H1 (cell line): ENCODE measurements at regions not wholly inside any gene's neighbourhood (a gene's known extent, or its start where the extent isn't known, plus 50 kb on each side); places are given as distances from the start of the nearest gene placed in this dataset.

Experiments used
- CTCF ChIA-PET: fragments of 300-600 bp; sonication (Branson Sonifier 250); formaldehyde crosslinking; loops from one replicate; lab custom pipeline; 2021; ENCODE audit not compliant: partially characterized antibody; lab: Charles Lee
- POLR2A ChIA-PET: fragments of 300-600 bp; sonication (Branson Sonifier 250); formaldehyde crosslinking; loops from one replicate; lab custom pipeline; 2021; ENCODE audit warnings: inconsistent platforms; ENCODE audit not compliant: partially characterized antibody; lab: Charles Lee
- DNase-seq, 2 experiments: peaks; one replicate each; pipeline versions ENCODE4 v3.0.0 to v3.0.0-alpha.2; 2010 to 2022; ENCODE audit warnings: low spot score in 2 of 2, low read depth in 1 of 2, mixed read lengths in 1 of 2
- FAIRE-seq: peaks from 2 replicates; lab custom pipeline; 2011; peaks lifted over from hg19 to GRCh38; lab: Jason Lieb, UNC
- H2AFZ ChIP-seq: 2 replicates; pipeline ENCODE4 v1.8.1; 2012; ENCODE audit warnings: low read length, inconsistent platforms
- H2AK5ac ChIP-seq: 2 replicates; pipeline ENCODE4 v1.6.1; 2013; ENCODE audit warnings: low read depth, low read length
- H2BK120ac ChIP-seq: replicated peaks from 2 replicates; pipeline ENCODE3; 2013; ENCODE audit warnings: low read depth, low read length, inconsistent platforms
- H2BK12ac ChIP-seq: 2 replicates; pipeline ENCODE4 v1.6.1; 2013; ENCODE audit warnings: low read depth, low read length
- H2BK15ac ChIP-seq: 2 replicates; pipeline ENCODE4 v1.6.1; 2013; ENCODE audit warnings: low read length
- H2BK20ac ChIP-seq: 2 replicates; pipeline ENCODE4 v1.6.1; 2013; ENCODE audit warnings: low read length
- H2BK5ac ChIP-seq: 2 replicates; pipeline ENCODE4 v1.6.1; 2013; ENCODE audit warnings: low read depth, low read length
- H3K14ac ChIP-seq: 2 replicates; pipeline ENCODE4 v1.6.1; 2013; ENCODE audit warnings: inconsistent platforms; ENCODE audit not compliant: insufficient read length
- H3K18ac ChIP-seq: 2 replicates; pipeline ENCODE4 v1.6.1; 2013; ENCODE audit warnings: low read length; ENCODE audit errors: extremely low read depth
- H3K23ac ChIP-seq: 2 replicates; pipeline ENCODE4 v1.6.1; 2013; ENCODE audit warnings: inconsistent platforms; ENCODE audit not compliant: insufficient read length
- H3K23me2 ChIP-seq: 2 replicates; pipeline ENCODE4 v1.6.1; 2013; ENCODE audit warnings: low read depth, low read length
- H3K27ac ChIP-seq: 2 replicates; pipeline ENCODE4 v1.6.1; 2011; ENCODE audit warnings: low read depth, low read length, inconsistent platforms
- H3K27me3 ChIP-seq, 4 experiments: replicated peaks in 1 of 4; 1 replicate in 1 of 4; 2 replicates in 3 of 4; pipeline versions ENCODE4 v1.6.1 to v1.8.1; 2011 to 2013; ENCODE audit warnings: low read length in 3 of 4, mild to moderate bottlenecking in 3 of 4, inconsistent platforms in 2 of 4, mixed read lengths in 2 of 4, moderate library complexity in 1 of 4; ENCODE audit not compliant: control insufficient read depth in 3 of 4, insufficient read depth in 3 of 4; ENCODE audit errors: extremely low read depth in 1 of 4
- H3K36me3 ChIP-seq, 4 experiments: 2 replicates each; pipeline versions ENCODE4 v1.6.1 to v1.8.1; 2011 to 2013; ENCODE audit warnings: mild to moderate bottlenecking in 4 of 4, low read length in 3 of 4, moderate library complexity in 2 of 4, control low read depth in 1 of 4, inconsistent platforms in 1 of 4; ENCODE audit not compliant: insufficient read depth in 4 of 4, control insufficient read depth in 2 of 4
- H3K4ac ChIP-seq: replicated peaks from 2 replicates; pipeline ENCODE3; 2013; ENCODE audit warnings: low read length, low read depth, mixed read lengths, inconsistent platforms; ENCODE audit not compliant: insufficient read length
- H3K4me1 ChIP-seq, 4 experiments: replicated peaks in 1 of 4; 1 replicate in 1 of 4; 2 replicates in 3 of 4; pipeline versions ENCODE4 v1.6.1 to v1.8.1; 2011 to 2013; ENCODE audit warnings: low read length in 3 of 4, inconsistent platforms in 2 of 4, mixed read lengths in 1 of 4; ENCODE audit not compliant: insufficient read depth in 4 of 4, control insufficient read depth in 3 of 4
- H3K4me2 ChIP-seq, 2 experiments: 2 replicates each; pipeline versions ENCODE4 v1.6.1 to v1.8.1; 2011 to 2013; ENCODE audit warnings: low read depth in 2 of 2, low read length in 2 of 2, control low read depth in 1 of 2, inconsistent platforms in 1 of 2, mild to moderate bottlenecking in 1 of 2; ENCODE audit not compliant: insufficient read depth in 1 of 2
- H3K4me3 ChIP-seq, 4 experiments: fragments of 200-600, 300-600 bp in 1 of 4; sonication (generic), shearing (Covaris generic), sonication (Bioruptor Twin) in 1 of 4; 2 replicates each; pipeline versions ENCODE4 v1.5.1 to v1.8.1; 2011 to 2016; ENCODE audit warnings: low read length in 4 of 4, low read depth in 3 of 4, control low read depth in 2 of 4, inconsistent platforms in 2 of 4, mild to moderate bottlenecking in 2 of 4, mixed read lengths in 1 of 4, moderate library complexity in 1 of 4; ENCODE audit not compliant: insufficient read depth in 2 of 4; ENCODE audit errors: extremely low read depth in 1 of 4
- H3K56ac ChIP-seq: replicated peaks from 2 replicates; pipeline ENCODE3; 2013; ENCODE audit warnings: low read depth, mild to moderate bottlenecking, mixed read lengths, low read length, inconsistent platforms; ENCODE audit not compliant: insufficient read length
- H3K79me1 ChIP-seq: 2 replicates; pipeline ENCODE4 v1.6.1; 2013; ENCODE audit warnings: low read depth, low read length, control low read depth
- H3K79me2 ChIP-seq, 2 experiments: 2 replicates each; pipeline versions ENCODE4 v1.6.1 to v1.8.1; 2012 to 2013; ENCODE audit warnings: low read length in 2 of 2, mild to moderate bottlenecking in 2 of 2, inconsistent platforms in 1 of 2; ENCODE audit not compliant: insufficient read depth in 2 of 2, control insufficient read depth in 1 of 2
- H3K9ac ChIP-seq, 4 experiments: replicated peaks in 1 of 4; 1 replicate in 1 of 4; 2 replicates in 3 of 4; pipeline versions ENCODE4 v1.6.1 to v1.8.1; 2011 to 2013; ENCODE audit warnings: low read depth in 3 of 4, low read length in 3 of 4, control low read depth in 2 of 4, mild to moderate bottlenecking in 2 of 4, moderate library complexity in 2 of 4, inconsistent platforms in 1 of 4; ENCODE audit errors: extremely low read depth in 1 of 4
- H3K9me3 ChIP-seq, 2 experiments: 2 replicates each; pipeline versions ENCODE4 v1.6.1 to v1.8.1; 2012 to 2013; ENCODE audit warnings: mild to moderate bottlenecking in 2 of 2, moderate library complexity in 2 of 2, control low read depth in 1 of 2, inconsistent platforms in 1 of 2, low read depth in 1 of 2, low read length in 1 of 2, mixed read lengths in 1 of 2; ENCODE audit not compliant: insufficient read depth in 2 of 2
- H4K20me1 ChIP-seq, 2 experiments: replicated peaks in 1 of 2; 2 replicates each; pipeline versions ENCODE3 to v1.8.1; 2011 to 2013; ENCODE audit warnings: inconsistent platforms in 2 of 2, low read length in 2 of 2, mild to moderate bottlenecking in 1 of 2; ENCODE audit not compliant: insufficient read depth in 2 of 2, control insufficient read depth in 1 of 2
- H4K5ac ChIP-seq: 2 replicates; pipeline ENCODE4 v1.6.1; 2013; ENCODE audit warnings: low read length, low read depth, mixed read lengths, inconsistent platforms; ENCODE audit not compliant: insufficient read length
- H4K8ac ChIP-seq: 2 replicates; pipeline ENCODE4 v1.8.0; 2013; ENCODE audit warnings: mild to moderate bottlenecking, moderate library complexity, low read length, inconsistent platforms; ENCODE audit not compliant: insufficient read depth; ENCODE audit errors: extremely low read depth
- H4K91ac ChIP-seq: replicated peaks from 2 replicates; pipeline ENCODE3; 2013; ENCODE audit warnings: low read length, mixed read lengths, inconsistent platforms; ENCODE audit not compliant: insufficient read length
- ASH2L ChIP-seq: fragments of 200-600, 300-600 bp; sonication (generic); IDR thresholded peaks from one replicate; pipeline ENCODE4 v1.7.1; 2017; ENCODE audit warnings: low read length
- BACH1 ChIP-seq: IDR thresholded peaks from 2 replicates; pipeline ENCODE4 v1.6.1; 2012; ENCODE audit warnings: low read length, improper control_type of control experiment
- CBX5 ChIP-seq: fragments of 300-800, 300-1000 bp; sonication (generic); IDR thresholded peaks from 2 replicates; pipeline ENCODE4 v1.7.1; 2016; ENCODE audit warnings: antibody characterized with exemption, low read length, low read depth
- CEBPB ChIP-seq: IDR thresholded peaks from 2 replicates; pipeline ENCODE4 v1.6.1; 2012; ENCODE audit warnings: low read depth, low read length
- CREB1 ChIP-seq: IDR thresholded peaks from 2 replicates; pipeline ENCODE4 v1.6.1; 2012; ENCODE audit warnings: inconsistent platforms
- FOSL1 ChIP-seq: IDR thresholded peaks from 2 replicates; pipeline ENCODE4 v1.6.1; 2011; ENCODE audit warnings: mild to moderate bottlenecking, low read depth, low read length, moderate library complexity; ENCODE audit not compliant: insufficient read depth
- GABPA ChIP-seq: IDR thresholded peaks from 2 replicates; pipeline ENCODE4 v1.6.1; 2011; ENCODE audit warnings: mild to moderate bottlenecking, low read length, moderate library complexity, borderline replicate concordance; ENCODE audit not compliant: insufficient read depth
- HDAC2 ChIP-seq, 2 experiments: fragments of 300-600 bp in 1 of 2; sonication (generic) in 1 of 2; IDR thresholded peaks; 2 replicates each; pipeline ENCODE4 v1.6.1; 2011 to 2012; ENCODE audit warnings: low read depth in 2 of 2, low read length in 2 of 2, mild to moderate bottlenecking in 2 of 2, moderate library complexity in 2 of 2, borderline replicate concordance in 1 of 2, inconsistent platforms in 1 of 2
- NANOG ChIP-seq: IDR thresholded peaks from 2 replicates; pipeline ENCODE4 v1.6.1; 2011; ENCODE audit warnings: low read length, low read depth, mild to moderate bottlenecking, inconsistent platforms; ENCODE audit not compliant: insufficient read depth, poor library complexity, severe bottlenecking
- RNF2 ChIP-seq: fragments of 200-900, 300-1000 bp; sonication (generic); IDR thresholded peaks from 2 replicates; pipeline ENCODE4 v1.7.1; 2016; ENCODE audit warnings: borderline replicate concordance, low read depth, mild to moderate bottlenecking, antibody characterized with exemption, low read length; ENCODE audit not compliant: poor library complexity, severe bottlenecking; ENCODE audit errors: missing control alignments
- SAP30 ChIP-seq: fragments of 300-600 bp; sonication (generic); IDR thresholded peaks from 2 replicates; pipeline ENCODE4 v1.7.1; 2012; ENCODE audit warnings: low read length, moderate library complexity, mild to moderate bottlenecking, inconsistent platforms; ENCODE audit not compliant: insufficient read depth, insufficient replicate concordance
- SIRT6 ChIP-seq: IDR thresholded peaks from one replicate; pipeline ENCODE4 v1.7.1; 2012; ENCODE audit warnings: low read length, inconsistent platforms
- WGBS, 2 experiments: shearing (Covaris generic) in 1 of 2; methylation state at CpG; one replicate each; pipeline versions ENCODE4 v1.1.6 to v1.1.7; 2013 to 2015; ENCODE audit warnings: low lambda C conversion rate in 2 of 2, mixed read lengths in 2 of 2, inconsistent platforms in 1 of 2, low coverage in 1 of 2, missing lambda C conversion rate in 1 of 2; ENCODE audit not compliant: insufficient replicate concordance in 2 of 2, insufficient coverage in 1 of 2, insufficient read length in 1 of 2; ENCODE audit errors: extremely low coverage in 1 of 2, missing lambda C conversion rate in 1 of 2; 5-methylcytosine and 5-hydroxymethylcytosine counted together
- TF ChIP-seq, protein P1 (sequence below): IDR thresholded peaks from 2 replicates; pipeline ENCODE4 v1.6.1; 2011; ENCODE audit warnings: low read depth, mild to moderate bottlenecking, low read length; ENCODE audit not compliant: insufficient read depth

DNA sequence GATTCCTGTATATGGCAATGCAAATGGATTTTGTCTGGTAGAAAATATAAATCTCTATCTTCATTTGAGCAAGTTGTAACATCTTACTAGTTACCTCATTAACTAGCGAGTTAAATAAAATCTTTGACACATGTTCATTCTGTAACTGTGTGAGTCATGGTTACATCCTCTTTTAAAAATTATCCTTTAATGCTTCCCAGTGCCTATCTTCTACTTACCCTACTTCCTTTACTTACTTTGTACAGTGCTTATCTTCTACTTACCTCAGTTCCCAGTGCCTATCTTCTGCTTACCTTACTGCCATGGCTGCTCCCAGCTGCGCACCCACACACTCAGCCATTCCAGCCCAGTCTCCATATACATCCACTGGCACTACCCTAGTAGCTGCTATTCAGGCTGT is 71.9 kb upstream of the GOLGA8B start:
- DNase-seq (no peak), FAIRE-seq (no peak)
- 94% methylated on average over 2 of the region's 2 CpGs; no CpG with 5 or more reads in 1 of the 2 experiments for WGBS, 2 experiments
- no peak overlapping the region for H3K4ac ChIP-seq
- no peak overlapping the region for H4K91ac ChIP-seq
- H2BK15ac ChIP-seq: no peak overlapping the region
- H3K23me2 ChIP-seq: 0 out of 2 replicates have a peak, but pooled peaks cover 3% of the 10 kb centered on the region
- no peaks in the 10 kb centered on the region; a peak in 1 of 4 replicates for H3K9me3 ChIP-seq
- H2AFZ ChIP-seq: no peak overlapping the region
- no peak overlapping the region for H4K8ac ChIP-seq
- H3K4me3 ChIP-seq: no peak overlapping the region
- no peak overlapping the region for H3K18ac ChIP-seq
- H3K14ac ChIP-seq: no peak overlapping the region
- no peaks in the 10 kb centered on the region for H3K79me2 ChIP-seq
- H3K27me3 ChIP-seq: no peaks in the 10 kb centered on the region
- no peak overlapping the region for H2BK120ac ChIP-seq
- no peak overlapping the region for H2AK5ac ChIP-seq
- ChIA-PET POLR2A (interaction anchor here (0.7 kb wide), 1 partner anchor 312 kb away, joined by 3 read pairs; the partner anchor contains the start of gene NUTM1), CTCF (interaction anchor here (1.0 kb wide), 1 partner anchor 11 kb away, joined by 3 read pairs; no protein-coding TSS in a partner anchor)
- no peaks in the 10 kb centered on the region for H3K79me1 ChIP-seq
- no peak overlapping the region for H3K9ac ChIP-seq
- H2BK20ac ChIP-seq: no peak overlapping the region
- peaks cover 0 to 7% (median 2%) of the 10 kb centered on the region in 4 experiments; a peak in 3 of 7 replicates for H3K4me1 ChIP-seq
- H3K56ac ChIP-seq: no peak overlapping the region
- H3K4me2 ChIP-seq: no peak overlapping the region
- H2BK12ac ChIP-seq: no peak overlapping the region
- H3K27ac ChIP-seq: no peak overlapping the region
- no peak overlapping the region for H2BK5ac ChIP-seq
- no peaks in the 10 kb centered on the region for H4K20me1 ChIP-seq
- H3K36me3 ChIP-seq: no peaks in the 10 kb centered on the region
- H4K5ac ChIP-seq: no peak overlapping the region
- H3K23ac ChIP-seq: no peak overlapping the region
- TF ChIP-seq BACH1 (no peak), CREB1 (no peak), SIRT6 (no peak), RNF2 (no peak), CEBPB (no peak), SAP30 (no peak), NANOG (no peak), HDAC2 (IDR thresholded peaks at IDR 0.05; ENCODE audit: borderline replicate concordance in 1 of 2, low read depth in 2 of 2, low read length in 2 of 2) (no peak), FOSL1 (no peak), ASH2L (no peak), GABPA (no peak), CBX5 (no peak)
- TF ChIP-seq, protein P1, sequence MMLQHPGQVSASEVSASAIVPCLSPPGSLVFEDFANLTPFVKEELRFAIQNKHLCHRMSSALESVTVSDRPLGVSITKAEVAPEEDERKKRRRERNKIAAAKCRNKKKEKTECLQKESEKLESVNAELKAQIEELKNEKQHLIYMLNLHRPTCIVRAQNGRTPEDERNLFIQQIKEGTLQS: no peak
